Heart left ventricle (tissue), 13 donors: ENCODE measurements at regions not wholly inside any gene's neighbourhood (a gene's known extent, or its start where the extent isn't known, plus 50 kb on each side); places are given as distances from the start of the nearest gene placed in this dataset.

Experiments
- POLR2A ChIP-seq, 2 donors: fragments of 450-650 bp; IDR thresholded peaks; one replicate each; pipeline ENCODE4 v1.6.1; 2017; ENCODE audit warnings: antibody characterized with exemption in 2 of 2, mild to moderate bottlenecking in 2 of 2, moderate library complexity in 2 of 2
- TF ChIP-seq, protein P1 (sequence below), 12 donors: fragments of 200-600 bp; sonication (generic) in 4 of 12; IDR thresholded peaks; one replicate each; pipeline versions ENCODE4 v1.5.0 to v1.8.0; 2018 to 2022; ENCODE audit warnings: antibody characterized with exemption in 12 of 12, mild to moderate bottlenecking in 5 of 12
- donor health status: ischemic (EF 13 %, LVEDD 7.1; RV severe dilation, severe dysfunction).
- donor health status: DM: no; HTN: yes; CAD: no.
- donor health status: DM: no; HTN: no; CAD: no.
- donor health status: ischemic (EF 25% LVEDD 6.9; RV normal size, moderate dysfunction).
- donor health status: ischemic (EF 25% LVEDD 5.7; RV mildly dilated, moderate dysfunction).
- donor health status: ischemic (EF 35%, LVEDD 5.7; RV mildly dilated, moderate dysfunction).
- donor health status: nonischemic (EF 11% LVEDD 7.7; RV severe dilation, severe dysfunction).
- donor health status: DM: yes; HTN: yes; CAD: no.
- donor health status: PGD.
- donor health status: ischemic (EF 29% LVEDD 5.4; RV normal size, mild dysfunction).
- donor health status: nonischemic (EF 23%, LVEDD 6.1; RV moderate dilation, normal function).

DNA sequence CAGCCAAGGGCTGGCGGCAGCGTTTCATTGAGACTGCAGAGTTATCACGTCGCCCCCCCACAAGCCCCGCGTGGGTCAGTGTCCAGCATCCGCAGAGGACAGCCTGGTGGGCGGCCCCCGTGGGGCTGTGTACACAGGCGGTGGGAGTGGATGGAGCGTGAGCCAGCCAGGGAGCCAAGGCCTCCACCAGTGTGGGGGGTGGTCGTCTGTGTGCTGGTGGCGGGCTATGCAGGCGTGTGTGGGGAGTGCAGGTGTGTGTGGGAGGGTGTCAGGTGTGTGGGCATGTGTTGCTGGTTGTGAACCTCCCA is 56.5 kb upstream of the NKX1-1 start:
- TF ChIP-seq POLR2A (IDR thresholded peaks at IDR 0.05): no peak
- TF ChIP-seq, protein P1, sequence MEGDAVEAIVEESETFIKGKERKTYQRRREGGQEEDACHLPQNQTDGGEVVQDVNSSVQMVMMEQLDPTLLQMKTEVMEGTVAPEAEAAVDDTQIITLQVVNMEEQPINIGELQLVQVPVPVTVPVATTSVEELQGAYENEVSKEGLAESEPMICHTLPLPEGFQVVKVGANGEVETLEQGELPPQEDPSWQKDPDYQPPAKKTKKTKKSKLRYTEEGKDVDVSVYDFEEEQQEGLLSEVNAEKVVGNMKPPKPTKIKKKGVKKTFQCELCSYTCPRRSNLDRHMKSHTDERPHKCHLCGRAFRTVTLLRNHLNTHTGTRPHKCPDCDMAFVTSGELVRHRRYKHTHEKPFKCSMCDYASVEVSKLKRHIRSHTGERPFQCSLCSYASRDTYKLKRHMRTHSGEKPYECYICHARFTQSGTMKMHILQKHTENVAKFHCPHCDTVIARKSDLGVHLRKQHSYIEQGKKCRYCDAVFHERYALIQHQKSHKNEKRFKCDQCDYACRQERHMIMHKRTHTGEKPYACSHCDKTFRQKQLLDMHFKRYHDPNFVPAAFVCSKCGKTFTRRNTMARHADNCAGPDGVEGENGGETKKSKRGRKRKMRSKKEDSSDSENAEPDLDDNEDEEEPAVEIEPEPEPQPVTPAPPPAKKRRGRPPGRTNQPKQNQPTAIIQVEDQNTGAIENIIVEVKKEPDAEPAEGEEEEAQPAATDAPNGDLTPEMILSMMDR (IDR thresholded peaks at IDR 0.05): no peak
